IMR-90 (cell line): ENCODE measurements at regions not wholly inside any gene's neighbourhood (a gene's known extent, or its start where the extent isn't known, plus 50 kb on each side); places are given as distances from the start of the nearest gene placed in this dataset.

Experiments used
- ATAC-seq: fragments of 200-7000 bp; cut with Tn5 transposase; 2 replicates; pipeline ENCODE4 v1.9.1; 2020; ENCODE audit warnings: low read depth, mild to moderate bottlenecking, moderate library complexity
- BruUV-seq: library from RNA; stranded (reverse); fragments of 400-500 nt; replicated peaks from 2 replicates; lab custom pipeline; 2021; lab: Mats Ljungman, UMichigan
- CTCF ChIA-PET: fragments of 300-600 bp; formaldehyde crosslinking; extraction: SDS; loops from one replicate; lab custom pipeline; 2021; ENCODE audit warnings: antibody characterized with exemption; lab: Yijun Ruan, JAX
- POLR2A ChIA-PET: fragments of 300-600 bp; sonication (Branson Sonifier 250); formaldehyde crosslinking; loops from one replicate; lab custom pipeline; 2022; ENCODE audit warnings: antibody characterized with exemption; ENCODE audit not compliant: unreplicated experiment; lab: Charles Lee
- DNase-seq: peaks from one replicate; pipeline ENCODE4 v3.0.0; 2013
- H2AFZ ChIP-seq: replicated peaks from 2 replicates; pipeline ENCODE3; 2013; ENCODE audit warnings: low read length, mild to moderate bottlenecking; ENCODE audit not compliant: poor library complexity
- H2AK5ac ChIP-seq: 2 replicates; pipeline ENCODE4 v1.6.1; 2013; ENCODE audit warnings: low read depth, low read length, inconsistent platforms
- H2AK9ac ChIP-seq: replicated peaks from 2 replicates; pipeline ENCODE3; 2013; ENCODE audit warnings: mild to moderate bottlenecking, low read depth, low read length, moderate library complexity; ENCODE audit not compliant: poor library complexity
- H2BK120ac ChIP-seq: 2 replicates; pipeline ENCODE4 v1.6.1; 2013; ENCODE audit warnings: low read depth, low read length, inconsistent platforms
- H2BK15ac ChIP-seq: 3 replicates; pipeline ENCODE4 v1.6.1; 2013; ENCODE audit warnings: low read depth, low read length, inconsistent platforms
- H2BK20ac ChIP-seq: 2 replicates; pipeline ENCODE4 v1.6.1; 2013; ENCODE audit warnings: low read depth, mild to moderate bottlenecking, inconsistent platforms, low read length, moderate library complexity
- H2BK5ac ChIP-seq: 2 replicates; pipeline ENCODE4 v1.6.1; 2013; ENCODE audit warnings: mild to moderate bottlenecking, low read depth, low read length, inconsistent platforms; ENCODE audit not compliant: poor library complexity, severe bottlenecking
- H3K14ac ChIP-seq: replicated peaks from 2 replicates; pipeline ENCODE4 v1.6.1; 2013; ENCODE audit warnings: low read depth, low read length, inconsistent platforms
- H3K18ac ChIP-seq: 2 replicates; pipeline ENCODE4 v1.6.1; 2013; ENCODE audit warnings: low read depth, low read length, control low read depth
- H3K23ac ChIP-seq: 2 replicates; pipeline ENCODE4 v1.6.1; 2013; ENCODE audit warnings: low read depth, low read length, inconsistent platforms
- H3K27ac ChIP-seq: 2 replicates; pipeline ENCODE4 v1.5.1; 2013; ENCODE audit warnings: mild to moderate bottlenecking, control low read depth, low read length; ENCODE audit not compliant: insufficient read depth
- H3K27me3 ChIP-seq: 2 replicates; pipeline ENCODE4 v1.6.1; 2013; ENCODE audit warnings: low read length; ENCODE audit not compliant: control insufficient read depth, insufficient read depth
- H3K36me3 ChIP-seq: 2 replicates; pipeline ENCODE4 v1.6.1; 2013; ENCODE audit warnings: low read length, mixed read lengths; ENCODE audit not compliant: control insufficient read depth, insufficient read depth
- H3K4ac ChIP-seq: 2 replicates; pipeline ENCODE4 v1.6.1; 2013; ENCODE audit warnings: low read depth, low read length, inconsistent platforms
- H3K4me1 ChIP-seq: 2 replicates; pipeline ENCODE4 v1.6.1; 2013; ENCODE audit warnings: low read length, mixed read lengths; ENCODE audit not compliant: control insufficient read depth, insufficient read depth
- H3K4me2 ChIP-seq: 2 replicates; pipeline ENCODE4 v1.6.1; 2013; ENCODE audit warnings: low read depth, mild to moderate bottlenecking, control low read depth, low read length, moderate library complexity
- H3K4me3 ChIP-seq: 2 replicates; pipeline ENCODE4 v1.5.1; 2013; ENCODE audit warnings: low read depth, mild to moderate bottlenecking, control low read depth, low read length, moderate library complexity; ENCODE audit not compliant: insufficient read depth
- H3K56ac ChIP-seq: 2 replicates; pipeline ENCODE4 v1.6.1; 2013; ENCODE audit warnings: low read length, inconsistent platforms; ENCODE audit not compliant: insufficient read depth; ENCODE audit errors: extremely low read depth
- H3K79me1 ChIP-seq, 2 experiments: 2 replicates each; pipeline ENCODE4 v1.6.1; 2013; ENCODE audit warnings: low read length in 2 of 2, inconsistent platforms in 1 of 2, low read depth in 1 of 2
- H3K9ac ChIP-seq: 2 replicates; pipeline ENCODE4 v1.6.1; 2013; ENCODE audit warnings: low read depth, low read length, control low read depth
- H3K9me1 ChIP-seq: 2 replicates; pipeline ENCODE4 v1.6.1; 2013; ENCODE audit warnings: low read length, inconsistent platforms; ENCODE audit not compliant: insufficient read depth
- H3K9me3 ChIP-seq: 2 replicates; pipeline ENCODE4 v1.6.1; 2013; ENCODE audit warnings: low read length; ENCODE audit not compliant: control insufficient read depth, insufficient read depth
- H4K20me1 ChIP-seq: 2 replicates; pipeline ENCODE4 v1.6.1; 2013; ENCODE audit warnings: low read length, inconsistent platforms; ENCODE audit not compliant: insufficient read depth
- H4K5ac ChIP-seq: 2 replicates; pipeline ENCODE4 v1.6.1; 2013; ENCODE audit warnings: mild to moderate bottlenecking, low read depth, low read length, control low read depth
- H4K8ac ChIP-seq, 2 experiments: 2 replicates each; pipeline ENCODE4 v1.6.1; 2013; ENCODE audit warnings: low read depth in 2 of 2, low read length in 2 of 2, control low read depth in 1 of 2, inconsistent platforms in 1 of 2
- H4K91ac ChIP-seq: 2 replicates; pipeline ENCODE4 v1.6.1; 2013; ENCODE audit warnings: low read depth, low read length, inconsistent platforms; ENCODE audit not compliant: insufficient read depth
- BHLHE40 ChIP-seq: fragments of 150-350 bp; IDR thresholded peaks from 2 replicates; pipeline ENCODE4 v1.6.1; 2016; ENCODE audit warnings: mild to moderate bottlenecking, low read depth, low read length
- CTCF ChIP-seq: conservative IDR thresholded peaks from 2 replicates; pipeline ENCODE4 v1.5.1; 2012; ENCODE audit warnings: mild to moderate bottlenecking, low read depth, low read length, improper control_type of control experiment
- ELK1 ChIP-seq: fragments of 150-350 bp; IDR thresholded peaks from 2 replicates; pipeline ENCODE4 v1.6.1; 2016; ENCODE audit warnings: low read depth, mild to moderate bottlenecking, low read length, moderate library complexity, borderline replicate concordance
- FOS ChIP-seq: fragments of 150-350 bp; IDR thresholded peaks from 2 replicates; pipeline ENCODE4 v1.6.1; 2016; ENCODE audit warnings: low read depth, low read length
- MAFK ChIP-seq: IDR thresholded peaks from 2 replicates; pipeline ENCODE4 v1.6.1; 2012; ENCODE audit warnings: low read depth, low read length, improper control_type of control experiment
- MAZ ChIP-seq: IDR thresholded peaks from 2 replicates; pipeline ENCODE4 v1.6.1; 2012; ENCODE audit warnings: low read depth, mild to moderate bottlenecking, low read length, improper control_type of control experiment, moderate library complexity, borderline replicate concordance
- MXI1 ChIP-seq: IDR thresholded peaks from 2 replicates; pipeline ENCODE4 v1.6.1; 2012; ENCODE audit warnings: low read depth, mild to moderate bottlenecking, low read length, moderate library complexity, borderline replicate concordance
- POLR2A ChIP-seq: IDR thresholded peaks from 2 replicates; pipeline ENCODE4 v1.6.1; 2012; ENCODE audit warnings: mild to moderate bottlenecking, low read depth, low read length
- RCOR1 ChIP-seq: IDR thresholded peaks from 2 replicates; pipeline ENCODE4 v1.6.1; 2012; ENCODE audit warnings: mild to moderate bottlenecking, low read length, improper control_type of control experiment; ENCODE audit not compliant: insufficient replicate concordance
- SMC3 ChIP-seq: fragments of 150-350 bp; IDR thresholded peaks from 2 replicates; pipeline ENCODE4 v1.6.1; 2016; ENCODE audit warnings: low read depth, mild to moderate bottlenecking, antibody characterized with exemption, low read length, moderate library complexity
- USF2 ChIP-seq: fragments of 150-350 bp; IDR thresholded peaks from 2 replicates; pipeline ENCODE4 v1.6.1; 2017; ENCODE audit warnings: mild to moderate bottlenecking, antibody characterized with exemption, low read length, low read depth
- WGBS, 2 experiments: methylation state at CpG; one replicate each; pipeline versions ENCODE4 v1.1.5 to v1.1.7; 2013; ENCODE audit warnings: missing lambda C conversion rate in 2 of 2; ENCODE audit not compliant: insufficient read length in 1 of 2; ENCODE audit errors: extremely low coverage in 2 of 2; 5-methylcytosine and 5-hydroxymethylcytosine counted together
- dilution Hi-C: fragments of 300-500 bp; cut with HindIII; formaldehyde crosslinking; loops from one replicate; pipeline ENCODE4 v1.14.3; 2018; ENCODE audit warnings: low sequenced_read_pairs; ENCODE audit not compliant: unreplicated experiment
- in situ Hi-C: fragments of 300-500 bp; cut with MboI; formaldehyde crosslinking; loops from 3 replicates; pipeline ENCODE4 v1.14.3; 2019; ENCODE audit warnings: low sequenced_read_pairs, inconsistent platforms, mixed read lengths
- intact Hi-C: fragments of 100-400 bp; cut with micrococcal nuclease; formaldehyde crosslinking; loops from 2 replicates; pipeline ENCODE4 v1.10.0; 2022

DNA sequence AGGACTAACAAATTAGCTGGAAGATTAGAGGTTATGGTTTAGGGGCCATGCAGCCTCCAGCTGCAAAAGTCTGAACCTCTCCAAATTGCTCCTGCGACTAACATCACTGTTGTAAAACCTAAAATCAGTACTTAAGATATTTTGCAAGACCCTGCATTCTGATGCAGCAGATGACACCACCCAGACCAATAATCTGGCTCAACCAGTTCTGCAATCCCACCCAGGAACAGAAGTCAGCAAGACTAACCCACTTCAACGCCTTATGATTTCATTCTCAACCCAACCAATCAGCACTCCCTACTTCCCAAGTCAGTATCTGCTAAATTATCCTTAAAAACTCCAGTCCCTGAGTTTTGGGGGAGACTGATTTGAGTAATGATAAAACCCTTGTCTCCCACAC is 250.8 kb upstream of the MBL2 start:
- Histone ChIP-seq H2BK5ac (no peak overlapping the region), H3K18ac (no peak overlapping the region), H4K20me1 (no peaks in the 10 kb centered on the region), H3K9me1 (no peaks in the 10 kb centered on the region), H4K91ac (no peak overlapping the region), H3K23ac (no peak overlapping the region), H3K9me3 (no peaks in the 10 kb centered on the region), H2AFZ (no peak overlapping the region), H2BK20ac (no peak overlapping the region), H2AK9ac (no peak overlapping the region), H3K4me3 (no peak overlapping the region), H3K36me3 (no peaks in the 10 kb centered on the region), H3K4ac (no peak overlapping the region), H3K56ac (no peak overlapping the region), H4K8ac (no peak overlapping the region), H2BK15ac (no peak overlapping the region), H2BK120ac (no peak overlapping the region), H3K4me1 (peaks cover 3% of the 10 kb centered on the region; the same call in 1 of the 2 replicates), H3K14ac (no peak overlapping the region), H3K27me3 (no peaks in the 10 kb centered on the region), H3K27ac (no peak overlapping the region), H3K79me1 (no peaks in the 10 kb centered on the region), H3K4me2 (no peak overlapping the region), H3K9ac (no peak overlapping the region), H4K5ac (no peak overlapping the region), H2AK5ac (no peak overlapping the region)
- ChIA-PET CTCF (no interaction called here), POLR2A (no interaction called here)
- in situ Hi-C loops: no loop called here
- TF ChIP-seq ELK1 (no peak), MXI1 (no peak), RCOR1 (no peak), FOS (no peak), USF2 (no peak), MAZ (no peak), POLR2A (no peak), BHLHE40 (no peak), MAFK (no peak), SMC3 (no peak), CTCF (no peak)
- dilution Hi-C loops: no loop called here
- no peak for ATAC-seq
- intact Hi-C loops: no loop called here
- no CpG with 5 or more reads among the region's 2 CpGs for WGBS, 2 experiments
- DNase-seq: no peak
- BruUV-seq: no TSS peak
